Uterus (tissue), 3 donors: ENCODE measurements at regions not wholly inside any gene's neighbourhood (a gene's known extent, or its start where the extent isn't known, plus 50 kb on each side); places are given as distances from the start of the nearest gene placed in this dataset.

Experiments
- DNase-seq, 2 donors: peaks; one replicate each; pipeline ENCODE4 v3.0.0-alpha.2; 2019 to 2020
- H3K27ac ChIP-seq, 2 donors: fragments of 200-600 bp; sonication (generic); 1 replicate in 1 of 2; 2 replicates in 1 of 2; pipeline ENCODE4 v1.5.1; 2016 to 2018
- H3K27me3 ChIP-seq, 2 donors: fragments of 200-600 bp; sonication (generic); one replicate each; pipeline ENCODE4 v1.5.1; 2018 to 2019; ENCODE audit warnings: control low read depth in 1 of 2
- H3K36me3 ChIP-seq, 2 donors: fragments of 200-600 bp; sonication (generic); one replicate each; pipeline ENCODE4 v1.5.1; 2019; ENCODE audit warnings: control low read depth in 1 of 2
- H3K4me1 ChIP-seq, 2 donors: fragments of 200-600 bp; sonication (generic); one replicate each; pipeline ENCODE4 v1.5.1; 2018 to 2019; ENCODE audit warnings: control low read depth in 1 of 2
- H3K4me3 ChIP-seq, 2 donors: fragments of 200-600 bp; sonication (generic); 1 replicate in 1 of 2; 2 replicates in 1 of 2; pipeline ENCODE4 v1.5.1; 2018 to 2019; ENCODE audit warnings: mild to moderate bottlenecking in 1 of 2
- H3K9me3 ChIP-seq, 2 donors: fragments of 200-600 bp; sonication (generic); one replicate each; pipeline ENCODE4 v1.5.1; 2019; ENCODE audit warnings: control low read depth in 1 of 2
- POLR2A ChIP-seq, 2 donors: fragments of 450-650 bp; IDR thresholded peaks; one replicate each; pipeline ENCODE4 v1.6.1; 2016; ENCODE audit warnings: antibody characterized with exemption in 2 of 2, mild to moderate bottlenecking in 1 of 2, moderate library complexity in 1 of 2
- intact Hi-C: fragments of 100-400 bp; cut with DNase I; formaldehyde crosslinking; loops from one replicate; pipeline ENCODE4 v1.15.1; 2023; ENCODE audit warnings: low total_unique reads
- TF ChIP-seq, protein P1 (sequence below), 4 experiments: fragments of 200-600 bp in 2 of 4; fragments of 450-650 bp in 2 of 4; sonication (generic) in 2 of 4; IDR thresholded peaks; one replicate each; pipeline ENCODE4 v1.5.1; 2016 to 2019; ENCODE audit warnings: antibody characterized with exemption in 4 of 4, mild to moderate bottlenecking in 2 of 4, moderate library complexity in 1 of 4
- donor health status: DM: yes; HTN: yes; CAD: no.

DNA sequence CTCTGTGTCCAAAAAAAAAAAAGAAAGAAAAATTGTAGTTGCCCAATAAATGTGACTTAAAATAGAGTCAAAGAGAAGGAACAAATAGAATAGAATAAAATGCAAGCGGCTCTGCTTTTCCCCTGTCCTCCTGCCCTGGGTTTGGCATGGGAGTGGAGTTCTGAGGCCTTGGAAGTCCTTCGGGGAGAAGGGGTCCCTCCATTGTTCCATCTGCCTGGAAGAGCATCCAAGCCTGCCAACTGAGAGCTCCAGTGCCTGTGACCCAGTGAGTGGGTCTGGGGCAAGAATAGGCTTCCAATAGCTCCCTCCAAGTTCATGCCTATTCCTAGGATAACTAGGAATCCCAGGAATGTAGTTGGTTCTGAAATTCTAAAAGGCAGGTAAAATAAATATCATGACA lies 321.4 kb downstream of the MYCN start:
- Histone ChIP-seq H3K27ac (no peak overlapping the region), H3K4me3 (no peak overlapping the region), H3K27me3 (no peaks in the 10 kb centered on the region), H3K9me3 (no peaks in the 10 kb centered on the region), H3K36me3 (no peaks in the 10 kb centered on the region), H3K4me1 (no peaks in the 10 kb centered on the region)
- no peak for DNase-seq
- intact Hi-C loops = no loop called here
- no peak for TF ChIP-seq POLR2A (IDR thresholded peaks at IDR 0.05)
- TF ChIP-seq, protein P1, sequence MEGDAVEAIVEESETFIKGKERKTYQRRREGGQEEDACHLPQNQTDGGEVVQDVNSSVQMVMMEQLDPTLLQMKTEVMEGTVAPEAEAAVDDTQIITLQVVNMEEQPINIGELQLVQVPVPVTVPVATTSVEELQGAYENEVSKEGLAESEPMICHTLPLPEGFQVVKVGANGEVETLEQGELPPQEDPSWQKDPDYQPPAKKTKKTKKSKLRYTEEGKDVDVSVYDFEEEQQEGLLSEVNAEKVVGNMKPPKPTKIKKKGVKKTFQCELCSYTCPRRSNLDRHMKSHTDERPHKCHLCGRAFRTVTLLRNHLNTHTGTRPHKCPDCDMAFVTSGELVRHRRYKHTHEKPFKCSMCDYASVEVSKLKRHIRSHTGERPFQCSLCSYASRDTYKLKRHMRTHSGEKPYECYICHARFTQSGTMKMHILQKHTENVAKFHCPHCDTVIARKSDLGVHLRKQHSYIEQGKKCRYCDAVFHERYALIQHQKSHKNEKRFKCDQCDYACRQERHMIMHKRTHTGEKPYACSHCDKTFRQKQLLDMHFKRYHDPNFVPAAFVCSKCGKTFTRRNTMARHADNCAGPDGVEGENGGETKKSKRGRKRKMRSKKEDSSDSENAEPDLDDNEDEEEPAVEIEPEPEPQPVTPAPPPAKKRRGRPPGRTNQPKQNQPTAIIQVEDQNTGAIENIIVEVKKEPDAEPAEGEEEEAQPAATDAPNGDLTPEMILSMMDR (IDR thresholded peaks at IDR 0.05) = no peak

DNA sequence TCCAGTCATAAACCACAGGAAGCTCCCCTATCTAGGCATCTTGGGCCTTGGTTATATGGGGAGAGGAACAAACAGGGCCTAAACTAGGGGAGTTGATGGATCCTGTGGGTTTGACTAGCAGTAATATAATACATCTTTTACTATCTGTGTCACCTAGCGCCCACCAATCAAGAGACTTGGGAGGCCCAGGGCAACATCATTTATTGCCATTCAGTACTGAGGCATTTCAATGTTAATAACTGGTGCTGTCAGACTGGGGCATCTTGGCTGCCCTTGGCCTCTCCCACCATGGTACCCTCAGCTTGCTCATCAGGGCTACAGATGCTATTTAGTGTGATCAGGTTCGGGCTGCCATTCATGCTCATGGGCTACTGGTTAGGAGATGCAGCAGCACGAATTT lies 320.7 kb downstream of the MYCN start:
- no peaks in the 10 kb centered on the region for H3K27me3 ChIP-seq
- H3K27ac ChIP-seq = no peak overlapping the region
- DNase-seq = no peak
- no peaks in the 10 kb centered on the region for H3K9me3 ChIP-seq
- H3K36me3 ChIP-seq = no peaks in the 10 kb centered on the region
- no peaks in the 10 kb centered on the region for H3K4me1 ChIP-seq
- no peak for TF ChIP-seq POLR2A (IDR thresholded peaks at IDR 0.05)
- TF ChIP-seq, protein P1 (IDR thresholded peaks at IDR 0.05) = no peak
- intact Hi-C loops = no loop called here
- H3K4me3 ChIP-seq = no peak overlapping the region

DNA sequence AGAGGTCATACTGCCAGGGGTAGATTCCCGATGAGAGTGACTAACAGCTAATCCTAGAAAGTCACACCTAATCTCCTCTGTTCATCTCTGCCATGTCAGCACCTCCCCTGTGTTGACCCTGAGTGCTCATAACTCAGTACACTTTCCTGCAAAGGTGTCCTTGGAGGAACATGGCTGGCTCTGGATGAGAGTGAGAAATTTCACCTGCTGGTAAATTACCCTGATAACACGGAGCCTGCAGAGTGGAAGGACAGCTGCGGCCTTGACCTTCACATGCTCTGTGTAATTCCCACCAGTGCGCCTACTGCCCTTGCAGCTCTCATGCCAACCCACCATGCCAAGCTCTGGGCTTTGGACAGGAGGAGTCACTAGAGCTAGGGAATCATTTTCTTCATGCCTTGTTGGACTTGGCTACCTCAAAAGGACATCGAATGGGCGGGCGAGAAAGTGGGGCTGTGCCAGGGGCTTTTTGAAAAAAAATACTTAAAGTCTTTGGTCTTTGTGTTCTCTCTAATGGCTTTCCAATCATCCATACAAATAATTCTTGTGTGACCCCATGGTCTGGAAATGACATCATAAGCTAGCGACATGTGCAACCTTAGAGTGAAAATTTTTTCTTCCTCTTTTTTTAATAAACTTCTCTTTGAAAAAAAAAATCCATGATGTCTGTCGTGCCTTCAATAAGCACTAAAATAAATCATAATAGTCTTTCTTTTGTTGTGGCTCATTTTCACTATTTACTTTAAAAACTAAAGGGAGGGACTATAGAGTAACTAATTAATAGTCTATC lies 319.9 kb downstream of the MYCN start:
- H3K4me1 ChIP-seq = no peaks in the 10 kb centered on the region
- no peak overlapping the region for H3K4me3 ChIP-seq
- H3K36me3 ChIP-seq = no peaks in the 10 kb centered on the region
- DNase-seq = no peak
- intact Hi-C loops = no loop called here
- no peaks in the 10 kb centered on the region for H3K9me3 ChIP-seq
- TF ChIP-seq, protein P1 (IDR thresholded peaks at IDR 0.05) = no peak
- TF ChIP-seq POLR2A (IDR thresholded peaks at IDR 0.05) = no peak
- H3K27ac ChIP-seq = no peak overlapping the region
- no peaks in the 10 kb centered on the region for H3K27me3 ChIP-seq

DNA sequence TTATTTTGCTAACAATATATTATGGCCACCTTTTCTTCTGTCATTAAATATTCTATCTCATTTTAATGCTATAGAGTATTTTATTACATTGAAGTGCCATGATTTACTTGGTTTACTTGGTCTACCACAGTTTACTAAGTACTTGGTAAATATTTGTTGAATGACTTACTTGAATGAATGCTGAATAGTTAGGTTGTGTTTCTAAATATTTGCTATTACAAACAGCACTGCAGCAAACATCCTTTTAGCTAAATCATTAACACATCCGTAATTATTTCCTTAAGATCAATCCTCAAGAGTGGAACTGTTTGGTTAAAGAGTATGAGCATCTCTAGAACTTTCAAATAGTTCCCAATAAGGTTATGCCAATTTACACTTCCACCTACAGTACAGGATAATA lies 318.7 kb downstream of the MYCN start:
- DNase-seq = no peak
- intact Hi-C loops = no loop called here
- no peak for TF ChIP-seq POLR2A (IDR thresholded peaks at IDR 0.05)
- TF ChIP-seq, protein P1 (IDR thresholded peaks at IDR 0.05) = no peak
- Histone ChIP-seq H3K27me3 (no peaks in the 10 kb centered on the region), H3K27ac (no peak overlapping the region), H3K4me1 (no peaks in the 10 kb centered on the region), H3K4me3 (no peak overlapping the region), H3K9me3 (no peaks in the 10 kb centered on the region), H3K36me3 (no peaks in the 10 kb centered on the region)

DNA sequence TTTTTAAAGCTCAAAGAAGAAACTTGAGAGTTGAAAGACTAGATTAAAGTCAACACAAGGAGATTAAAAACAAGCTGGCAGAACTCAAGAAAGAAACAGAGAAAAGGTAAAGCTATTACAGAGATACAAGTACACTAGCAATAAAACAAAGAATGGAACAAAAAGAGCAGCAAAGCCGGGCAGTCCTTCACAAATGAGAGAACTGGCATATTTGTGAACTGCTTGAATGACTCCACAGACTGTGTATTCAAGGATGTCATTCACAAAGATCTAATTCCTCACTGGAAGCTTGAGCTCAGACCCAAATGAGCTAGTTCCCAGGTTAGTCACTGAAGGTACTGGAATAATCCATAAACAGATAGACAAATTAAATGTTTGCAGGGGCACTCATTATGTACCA lies 318.0 kb downstream of the MYCN start:
- H3K4me1 ChIP-seq = no peaks in the 10 kb centered on the region
- H3K9me3 ChIP-seq = no peaks in the 10 kb centered on the region
- TF ChIP-seq POLR2A (IDR thresholded peaks at IDR 0.05) = no peak
- H3K4me3 ChIP-seq = no peak overlapping the region
- intact Hi-C loops = no loop called here
- H3K27ac ChIP-seq = no peak overlapping the region
- no peaks in the 10 kb centered on the region for H3K27me3 ChIP-seq
- no peaks in the 10 kb centered on the region for H3K36me3 ChIP-seq
- DNase-seq = no peak
